ENCODE measurements at regions not wholly inside any gene's neighbourhood (a gene's known extent, or its start where the extent isn't known, plus 50 kb on each side); places are given as distances from the start of the nearest gene placed in this dataset.
A peak's percentile ranks its signal among the peaks of the same experiment; 100 is the strongest.
"Not testable (repeated sequence)": the region's sequence is repeated elsewhere in the genome, so short reads cannot be mapped to it uniquely, and the experiment has no call there.

GRCh38 chr9:87199782-87200181, 252.5 kb upstream of the GAS1 start:
- H3K4me1 ChIP-seq (ENCODE audit: control insufficient read depth in 3 of 3, insufficient read depth in 2 of 3, low read depth in 1 of 3, low read length in 2 of 3): no peaks in the 10 kb centered on the region
- WGBS, 3 donors: 60 to 75% (median 71%) methylated on average over 4 of the region's 4 CpGs
- FAIRE-seq (no peak), DNase-seq (no peak)
- H3K27me3 ChIP-seq (ENCODE audit: control insufficient read depth in 3 of 3, insufficient read depth in 3 of 3, low read length in 3 of 3): peaks cover 0 to 6% (median 5%) of the 10 kb centered on the region in 3 donors
- H3K27ac ChIP-seq (ENCODE audit: low read depth in 1 of 3, low read length in 2 of 3): no peak overlapping the region
- H3K4me3 ChIP-seq (ENCODE audit: low read depth in 1 of 3, low read length in 3 of 3): no peak overlapping the region
- no peaks in the 10 kb centered on the region for H3K36me3 ChIP-seq (ENCODE audit: control insufficient read depth in 3 of 3, insufficient read depth in 2 of 3, low read depth in 1 of 3, low read length in 3 of 3)
- H3K9me3 ChIP-seq (ENCODE audit: control insufficient read depth in 2 of 2, insufficient read depth in 1 of 2, low read depth in 1 of 2, low read length in 1 of 2): no peaks in the 10 kb centered on the region

DNA sequence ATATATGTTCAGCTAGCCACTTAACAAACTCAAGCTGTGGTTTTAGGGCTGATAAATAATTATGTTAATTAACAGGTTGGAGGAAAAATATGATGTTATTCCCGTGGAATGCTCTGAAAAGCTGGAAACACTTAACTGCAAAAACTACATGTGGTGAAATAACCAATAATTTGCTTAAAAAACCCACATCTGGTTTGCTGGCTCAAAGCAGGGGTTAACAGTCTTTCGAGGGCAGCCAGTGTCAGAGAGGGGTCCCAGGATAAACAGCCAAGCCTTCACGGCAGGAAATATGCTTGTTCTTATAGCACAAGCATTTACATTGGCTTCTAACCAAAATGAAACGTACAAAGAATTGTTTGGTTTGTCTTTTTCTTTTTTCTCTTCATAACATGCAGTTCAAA, 254.0 kb upstream of the GAS1 start:
- H3K36me3 ChIP-seq (ENCODE audit: control insufficient read depth in 3 of 3, insufficient read depth in 2 of 3, low read depth in 1 of 3, low read length in 3 of 3): no peaks in the 10 kb centered on the region
- FAIRE-seq: no peak
- 32 to 46% (median 39%) methylated on average over 4 of the region's 4 CpGs for whole genome bisulfite sequencing, 3 donors
- peak in 1 of 2 donors; percentile 16 for DNase-seq
- no peaks in the 10 kb centered on the region for H3K4me1 ChIP-seq (ENCODE audit: control insufficient read depth in 3 of 3, insufficient read depth in 2 of 3, low read depth in 1 of 3, low read length in 2 of 3)
- H3K9me3 ChIP-seq (ENCODE audit: control insufficient read depth in 2 of 2, insufficient read depth in 1 of 2, low read depth in 1 of 2, low read length in 1 of 2): no peaks in the 10 kb centered on the region
- H3K4me3 ChIP-seq (ENCODE audit: low read depth in 1 of 3, low read length in 3 of 3): no peak overlapping the region
- peaks cover 0 to 6% (median 5%) of the 10 kb centered on the region in 3 donors for H3K27me3 ChIP-seq (ENCODE audit: control insufficient read depth in 3 of 3, insufficient read depth in 3 of 3, low read length in 3 of 3)
- H3K27ac ChIP-seq (ENCODE audit: low read depth in 1 of 3, low read length in 2 of 3): no peak overlapping the region

DNA sequence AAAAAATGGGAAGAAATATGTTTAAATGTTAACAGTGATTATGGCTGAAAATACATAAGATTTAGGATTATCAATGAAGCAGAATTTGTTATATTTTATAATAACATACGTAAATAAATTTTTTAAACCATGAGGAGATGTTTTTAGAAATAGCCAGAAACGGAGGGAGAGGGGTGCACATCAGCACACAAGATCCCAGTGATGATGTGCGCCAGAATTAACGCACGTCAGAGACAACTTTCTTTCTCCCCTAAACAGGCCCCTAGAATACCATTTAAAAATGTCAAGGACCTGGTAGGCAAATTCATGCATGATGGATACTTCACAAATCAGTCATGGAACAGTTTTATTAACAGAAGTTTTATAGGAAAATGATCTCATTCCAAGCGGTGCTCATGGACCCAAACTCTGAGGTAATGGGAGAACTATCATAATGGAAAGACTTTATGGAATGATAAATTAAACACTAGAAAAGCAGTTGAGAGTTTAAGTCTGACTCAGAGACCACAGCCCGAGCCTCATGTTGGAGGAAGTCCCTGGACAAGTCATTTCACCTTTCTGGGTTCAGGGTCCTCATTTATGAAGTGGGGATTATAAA, 258.9 kb upstream of the GAS1 start:
- no peak for FAIRE-seq
- no peaks in the 10 kb centered on the region for H3K9me3 ChIP-seq (ENCODE audit: control insufficient read depth in 2 of 2, insufficient read depth in 1 of 2, low read depth in 1 of 2, low read length in 1 of 2)
- 63 to 75% (median 67%) methylated on average over 7 of the region's 7 CpGs for WGBS, 3 donors

GRCh38 chr9:87210658-87211057, 263.4 kb upstream of the GAS1 start:
- not testable (repeated sequence) for H3K27me3 ChIP-seq (ENCODE audit: control insufficient read depth in 3 of 3, insufficient read depth in 3 of 3, low read length in 3 of 3); FAIRE-seq; H3K4me1 ChIP-seq (ENCODE audit: control insufficient read depth in 3 of 3, insufficient read depth in 2 of 3, low read depth in 1 of 3, low read length in 2 of 3); H3K27ac ChIP-seq (ENCODE audit: low read depth in 1 of 3, low read length in 2 of 3); H3K4me3 ChIP-seq (ENCODE audit: low read depth in 1 of 3, low read length in 3 of 3); H3K36me3 ChIP-seq (ENCODE audit: control insufficient read depth in 3 of 3, insufficient read depth in 2 of 3, low read depth in 1 of 3, low read length in 3 of 3); DNase-seq; H3K9me3 ChIP-seq (ENCODE audit: control insufficient read depth in 2 of 2, insufficient read depth in 1 of 2, low read depth in 1 of 2, low read length in 1 of 2)
- 75 to 90% (median 82%) methylated on average over 3 of the region's 3 CpGs for WGBS, 3 donors

More for the DNA sequence above, 258.9 kb upstream of the GAS1 start:
- Histone ChIP-seq H3K4me3 (ENCODE audit: low read depth in 1 of 3, low read length in 3 of 3) (no peak overlapping the region), H3K27ac (ENCODE audit: low read depth in 1 of 3, low read length in 2 of 3) (no peak overlapping the region), H3K27me3 (ENCODE audit: control insufficient read depth in 3 of 3, insufficient read depth in 3 of 3, low read length in 3 of 3) (no peaks in the 10 kb centered on the region), H3K4me1 (ENCODE audit: control insufficient read depth in 3 of 3, insufficient read depth in 2 of 3, low read depth in 1 of 3, low read length in 2 of 3) (no peaks in the 10 kb centered on the region), H3K36me3 (ENCODE audit: control insufficient read depth in 3 of 3, insufficient read depth in 2 of 3, low read depth in 1 of 3, low read length in 3 of 3) (no peaks in the 10 kb centered on the region)
- DNase-seq: no peak

- Histone ChIP-seq H3K9me3 (ENCODE audit: control insufficient read depth in 2 of 2, insufficient read depth in 1 of 2, low read depth in 1 of 2, low read length in 1 of 2) (no peaks in the 10 kb centered on the region), H3K4me3 (ENCODE audit: low read depth in 1 of 3, low read length in 3 of 3) (no peak overlapping the region), H3K36me3 (ENCODE audit: control insufficient read depth in 3 of 3, insufficient read depth in 2 of 3, low read depth in 1 of 3, low read length in 3 of 3) (no peaks in the 10 kb centered on the region), H3K4me1 (ENCODE audit: control insufficient read depth in 3 of 3, insufficient read depth in 2 of 3, low read depth in 1 of 3, low read length in 2 of 3) (no peaks in the 10 kb centered on the region), H3K27ac (ENCODE audit: low read depth in 1 of 3, low read length in 2 of 3) (no peak overlapping the region), H3K27me3 (ENCODE audit: control insufficient read depth in 3 of 3, insufficient read depth in 3 of 3, low read length in 3 of 3) (no peaks in the 10 kb centered on the region)
- DNase-seq (no peak), FAIRE-seq (no peak)
- 94 to 98% (median 96%) methylated on average over 2 of the region's 2 CpGs for WGBS, 3 donors
Measured at GRCh38 chr9:87211669-87212068, 264.4 kb upstream of the GAS1 start.

- H3K27ac ChIP-seq (ENCODE audit: low read depth in 1 of 3, low read length in 2 of 3): no peak overlapping the region
- DNase-seq (no peak), FAIRE-seq (no peak)
- WGBS, 3 donors: 83 to 85% (median 84%) methylated on average over 3 of the region's 3 CpGs
- no peaks in the 10 kb centered on the region for H3K9me3 ChIP-seq (ENCODE audit: control insufficient read depth in 2 of 2, insufficient read depth in 1 of 2, low read depth in 1 of 2, low read length in 1 of 2)
- no peaks in the 10 kb centered on the region for H3K27me3 ChIP-seq (ENCODE audit: control insufficient read depth in 3 of 3, insufficient read depth in 3 of 3, low read length in 3 of 3)
- no peaks in the 10 kb centered on the region for H3K4me1 ChIP-seq (ENCODE audit: control insufficient read depth in 3 of 3, insufficient read depth in 2 of 3, low read depth in 1 of 3, low read length in 2 of 3)
- H3K4me3 ChIP-seq (ENCODE audit: low read depth in 1 of 3, low read length in 3 of 3): no peak overlapping the region
- H3K36me3 ChIP-seq (ENCODE audit: control insufficient read depth in 3 of 3, insufficient read depth in 2 of 3, low read depth in 1 of 3, low read length in 3 of 3): no peaks in the 10 kb centered on the region
Measured at GRCh38 chr9:87212605-87213021, 265.3 kb upstream of the GAS1 start.

GRCh38 chr9:87213948-87214347, 266.6 kb upstream of the GAS1 start:
- DNase-seq (no peak), FAIRE-seq (no peak)
- 75 to 87% (median 85%) methylated on average over 4 of the region's 4 CpGs for WGBS, 3 donors
- no peaks in the 10 kb centered on the region for H3K36me3 ChIP-seq (ENCODE audit: control insufficient read depth in 3 of 3, insufficient read depth in 2 of 3, low read depth in 1 of 3, low read length in 3 of 3)
- no peaks in the 10 kb centered on the region for H3K4me1 ChIP-seq (ENCODE audit: control insufficient read depth in 3 of 3, insufficient read depth in 2 of 3, low read depth in 1 of 3, low read length in 2 of 3)
- H3K4me3 ChIP-seq (ENCODE audit: low read depth in 1 of 3, low read length in 3 of 3): no peak overlapping the region
- H3K9me3 ChIP-seq (ENCODE audit: control insufficient read depth in 2 of 2, insufficient read depth in 1 of 2, low read depth in 1 of 2, low read length in 1 of 2): no peaks in the 10 kb centered on the region
- no peak overlapping the region for H3K27ac ChIP-seq (ENCODE audit: low read depth in 1 of 3, low read length in 2 of 3)
- no peaks in the 10 kb centered on the region for H3K27me3 ChIP-seq (ENCODE audit: control insufficient read depth in 3 of 3, insufficient read depth in 3 of 3, low read length in 3 of 3)

DNA sequence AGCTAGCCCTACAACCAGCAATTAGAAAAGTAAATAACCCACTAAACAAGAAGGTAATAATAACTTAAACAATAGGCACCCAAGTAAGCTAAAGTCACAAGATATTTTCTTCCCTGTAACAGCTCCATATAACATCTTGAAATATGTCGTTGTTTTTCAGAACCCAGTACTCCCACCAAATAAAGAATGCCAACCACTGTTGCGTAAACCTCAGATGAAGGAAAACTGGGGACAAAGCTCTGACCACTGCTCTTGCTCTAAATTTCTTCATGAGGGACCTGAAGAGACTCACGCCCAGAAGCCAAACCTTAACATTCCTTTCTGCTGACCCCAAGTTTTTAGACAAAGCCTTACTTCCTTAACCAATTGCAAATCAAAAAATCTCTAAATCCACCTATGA, 267.7 kb upstream of the GAS1 start:
- DNase-seq (no peak), FAIRE-seq (no peak)
- H3K27me3 ChIP-seq (ENCODE audit: control insufficient read depth in 3 of 3, insufficient read depth in 3 of 3, low read length in 3 of 3): no peaks in the 10 kb centered on the region
- WGBS, 3 donors: 80 to 89% (median 83%) methylated on average over 3 of the region's 3 CpGs
- no peaks in the 10 kb centered on the region for H3K9me3 ChIP-seq (ENCODE audit: control insufficient read depth in 2 of 2, insufficient read depth in 1 of 2, low read depth in 1 of 2, low read length in 1 of 2)
- H3K36me3 ChIP-seq (ENCODE audit: control insufficient read depth in 3 of 3, insufficient read depth in 2 of 3, low read depth in 1 of 3, low read length in 3 of 3): no peaks in the 10 kb centered on the region
- H3K27ac ChIP-seq (ENCODE audit: low read depth in 1 of 3, low read length in 2 of 3): no peak overlapping the region
- no peak overlapping the region for H3K4me3 ChIP-seq (ENCODE audit: low read depth in 1 of 3, low read length in 3 of 3)
- no peaks in the 10 kb centered on the region for H3K4me1 ChIP-seq (ENCODE audit: control insufficient read depth in 3 of 3, insufficient read depth in 2 of 3, low read depth in 1 of 3, low read length in 2 of 3)

DNA sequence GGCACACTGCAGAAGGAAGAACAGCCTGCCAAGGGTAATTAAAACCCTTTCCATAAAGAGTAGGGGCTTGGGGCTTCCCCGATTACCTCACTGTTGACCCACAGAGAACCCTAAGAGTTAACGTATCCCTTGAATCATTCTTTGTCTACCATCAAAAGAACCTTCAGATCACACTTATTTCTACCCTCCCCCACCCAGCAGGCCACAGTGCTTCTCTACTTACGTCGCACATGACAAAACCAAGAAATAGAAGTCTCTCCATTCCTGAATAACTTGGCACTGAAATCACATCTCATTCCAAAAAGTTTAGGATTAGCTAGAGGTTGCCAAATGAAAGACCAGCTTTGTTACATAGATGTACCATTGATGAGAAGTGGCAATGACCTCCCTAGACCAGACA, 268.7 kb upstream of the GAS1 start:
- Histone ChIP-seq H3K9me3 (ENCODE audit: control insufficient read depth in 2 of 2, insufficient read depth in 1 of 2, low read depth in 1 of 2, low read length in 1 of 2) (no peaks in the 10 kb centered on the region), H3K27me3 (ENCODE audit: control insufficient read depth in 3 of 3, insufficient read depth in 3 of 3, low read length in 3 of 3) (no peaks in the 10 kb centered on the region), H3K4me1 (ENCODE audit: control insufficient read depth in 3 of 3, insufficient read depth in 2 of 3, low read depth in 1 of 3, low read length in 2 of 3) (no peaks in the 10 kb centered on the region), H3K27ac (ENCODE audit: low read depth in 1 of 3, low read length in 2 of 3) (no peak overlapping the region), H3K36me3 (ENCODE audit: control insufficient read depth in 3 of 3, insufficient read depth in 2 of 3, low read depth in 1 of 3, low read length in 3 of 3) (no peaks in the 10 kb centered on the region), H3K4me3 (ENCODE audit: low read depth in 1 of 3, low read length in 3 of 3) (no peak overlapping the region)
- FAIRE-seq (no peak), DNase-seq (no peak)
- 76 to 87% (median 87%) methylated on average over 4 of the region's 4 CpGs for WGBS, 3 donors

All from small intestine (tissue), 7 donors.